GM12878 (cell line): ENCODE measurements at regions not wholly inside any gene's neighbourhood (a gene's known extent, or its start where the extent isn't known, plus 50 kb on each side); places are given as distances from the start of the nearest gene placed in this dataset.

Experiments used
- ATAC-seq: fragments of 200-7000 bp; cut with Tn5 transposase; 3 replicates; pipeline ENCODE4 v1.9.1; 2020; ENCODE audit warnings: mild to moderate bottlenecking, moderate library complexity
- BruUV-seq: library from RNA; stranded (reverse); fragments of 400-500 nt; replicated peaks from 2 replicates; lab custom pipeline; 2021; lab: Mats Ljungman, UMichigan
- CTCF ChIA-PET: fragments of 300-600 bp; sonication (Branson Sonifier 250); formaldehyde crosslinking; extraction: SDS; loops from one replicate; lab custom pipeline; 2021; ENCODE audit warnings: inconsistent platforms; lab: Yijun Ruan, JAX
- POLR2A ChIA-PET: fragments of 350-600 bp; formaldehyde crosslinking; extraction: SDS; loops from one replicate; lab custom pipeline; 2021; ENCODE audit warnings: inconsistent platforms; lab: Charles Lee
- RAD21 ChIA-PET: fragments of 300-600 bp; sonication (Branson Sonifier 250); formaldehyde crosslinking; loops from one replicate; lab custom pipeline; 2023; ENCODE audit warnings: antibody characterized with exemption; ENCODE audit not compliant: unreplicated experiment; lab: Charles Lee
- SMC1A ChIA-PET: fragments of 300-600 bp; sonication (Branson Sonifier 250); formaldehyde crosslinking; loops from one replicate; lab custom pipeline; 2023; ENCODE audit not compliant: unreplicated experiment, uncharacterized antibody; lab: Charles Lee
- DNase-seq: peaks from one replicate; pipeline ENCODE4 v3.0.0-alpha.2; 2011; ENCODE audit warnings: low read depth, low spot score
- FAIRE-seq: peaks from 3 replicates; lab custom pipeline; 2011; peaks lifted over from hg19 to GRCh38; lab: Jason Lieb, UNC
- H2AFZ ChIP-seq: 2 replicates; pipeline ENCODE4 v1.6.0; 2011; ENCODE audit warnings: low read depth, low read length, control low read depth; ENCODE audit not compliant: control insufficient read depth
- H3K27ac ChIP-seq: 2 replicates; pipeline ENCODE4 v1.5.1; 2011; ENCODE audit warnings: control low read depth; ENCODE audit not compliant: control insufficient read depth, insufficient read depth
- H3K27me3 ChIP-seq, 2 experiments: replicated peaks in 1 of 2; 2 replicates each; pipeline versions ENCODE4 v1.6.0 to v1.6.1; 2011; ENCODE audit warnings: low read length in 1 of 2; ENCODE audit not compliant: control insufficient read depth in 2 of 2, insufficient read depth in 2 of 2
- H3K36me3 ChIP-seq, 2 experiments: 2 replicates each; pipeline ENCODE4 v1.5.1; 2011; ENCODE audit warnings: low read length in 1 of 2; ENCODE audit not compliant: control insufficient read depth in 2 of 2, insufficient read depth in 2 of 2
- H3K4me1 ChIP-seq: 2 replicates; pipeline ENCODE4 v1.6.1; 2011; ENCODE audit warnings: mild to moderate bottlenecking, low read length, moderate library complexity, mixed read lengths; ENCODE audit not compliant: control insufficient read depth, insufficient read depth
- H3K4me2 ChIP-seq: 2 replicates; pipeline ENCODE4 v1.6.0; 2011; ENCODE audit warnings: control low read depth; ENCODE audit not compliant: control insufficient read depth, insufficient read depth
- H3K4me3 ChIP-seq: fragments of 200-600 bp; sonication (generic); 2 replicates; pipeline ENCODE4 v1.5.1; 2016
- H3K79me2 ChIP-seq: 2 replicates; pipeline ENCODE4 v1.6.0; 2011; ENCODE audit warnings: low read length; ENCODE audit not compliant: control insufficient read depth, insufficient read depth
- H3K9ac ChIP-seq: 2 replicates; pipeline ENCODE4 v1.8.0; 2011; ENCODE audit warnings: low read length, control low read depth, mixed read lengths; ENCODE audit not compliant: control insufficient read depth, insufficient read depth
- H3K9me3 ChIP-seq: replicated peaks from 3 replicates; pipeline ENCODE4 v1.5.1; 2011; ENCODE audit warnings: mild to moderate bottlenecking, low read length; ENCODE audit not compliant: control insufficient read depth, insufficient read depth
- H4K20me1 ChIP-seq: 2 replicates; pipeline ENCODE4 v1.6.0; 2011; ENCODE audit not compliant: control insufficient read depth, insufficient read depth
- FOXM1 ChIP-seq: IDR thresholded peaks from 2 replicates; pipeline ENCODE4 v1.6.1; 2012; ENCODE audit warnings: low read depth, mild to moderate bottlenecking, inconsistent platforms, low read length, moderate library complexity
- HCFC1 ChIP-seq: fragments of 150-350 bp; IDR thresholded peaks from 2 replicates; pipeline ENCODE4 v1.6.1; 2014; ENCODE audit warnings: low read length
- HDAC6 ChIP-seq: fragments of 200-600 bp; sonication (generic); IDR thresholded peaks from one replicate; pipeline ENCODE4 v1.8.0; 2017; ENCODE audit warnings: antibody characterized with exemption; ENCODE audit not compliant: unreplicated experiment
- IRF5 ChIP-seq: fragments of 450-650 bp; IDR thresholded peaks from 2 replicates; pipeline ENCODE4 v1.6.1; 2017; ENCODE audit warnings: borderline replicate concordance
- KLF5 ChIP-seq: fragments of 450-650 bp; IDR thresholded peaks from 2 replicates; pipeline ENCODE4 v1.6.1; 2014; ENCODE audit warnings: mild to moderate bottlenecking; ENCODE audit not compliant: partially characterized antibody
- POU2F2 ChIP-seq: IDR thresholded peaks from 3 replicates; pipeline ENCODE4 v1.6.1; 2011; ENCODE audit warnings: low read depth, mild to moderate bottlenecking, low read length, borderline replicate concordance
- RB1 ChIP-seq: fragments of 450-650 bp; formaldehyde crosslinking; IDR thresholded peaks from 2 replicates; pipeline ENCODE4 v1.6.1; 2017; ENCODE audit warnings: mild to moderate bottlenecking, borderline replicate concordance
- SIX5 ChIP-seq: IDR thresholded peaks from 2 replicates; pipeline ENCODE4 v1.6.1; 2011; ENCODE audit warnings: mild to moderate bottlenecking, low read depth, low read length, moderate library complexity; ENCODE audit not compliant: severe bottlenecking
- SREBF1 ChIP-seq: IDR thresholded peaks from 2 replicates; pipeline ENCODE4 v1.6.1; 2012; ENCODE audit warnings: mild to moderate bottlenecking, low read length
- TCF3 ChIP-seq: IDR thresholded peaks from 2 replicates; pipeline ENCODE4 v1.6.1; 2012; ENCODE audit warnings: low read depth, mild to moderate bottlenecking, low read length, borderline replicate concordance; ENCODE audit not compliant: insufficient read depth
- TCF7 ChIP-seq: IDR thresholded peaks from 2 replicates; pipeline ENCODE4 v1.6.1; 2014; ENCODE audit warnings: antibody characterized with exemption, borderline replicate concordance
- ZBED1 ChIP-seq: IDR thresholded peaks from 2 replicates; pipeline ENCODE4 v1.6.1; 2016; ENCODE audit warnings: borderline replicate concordance
- ZNF24 ChIP-seq: fragments of 450-650 bp; IDR thresholded peaks from 2 replicates; pipeline ENCODE4 v1.6.1; 2017; ENCODE audit warnings: antibody characterized with exemption, mild to moderate bottlenecking
- WGBS: methylation state at CpG from one replicate; pipeline ENCODE4 v1.1.6; 2016; ENCODE audit warnings: low lambda C conversion rate; ENCODE audit not compliant: insufficient replicate concordance, insufficient coverage; ENCODE audit errors: missing lambda C conversion rate; 5-methylcytosine and 5-hydroxymethylcytosine counted together
- in situ Hi-C: fragments of 300-500 bp; cut with MboI; formaldehyde crosslinking; loops from 9 replicates; pipeline ENCODE4 v1.14.3; 2018; ENCODE audit warnings: mixed read lengths
- intact Hi-C: fragments of 100-400 bp; cut with micrococcal nuclease; formaldehyde crosslinking; loops from one replicate; pipeline ENCODE4 v1.14.2; 2022; ENCODE audit not compliant: unreplicated experiment
- TF ChIP-seq, protein P1 (sequence below): IDR thresholded peaks from 2 replicates; pipeline ENCODE4 v1.6.1; 2011; ENCODE audit warnings: low read depth, low read length, improper control_type of control experiment, borderline replicate concordance
- TF ChIP-seq, protein P2 (sequence below): IDR thresholded peaks from 2 replicates; pipeline ENCODE4 v1.6.1; 2012; ENCODE audit warnings: low read depth, low read length, improper control_type of control experiment

DNA sequence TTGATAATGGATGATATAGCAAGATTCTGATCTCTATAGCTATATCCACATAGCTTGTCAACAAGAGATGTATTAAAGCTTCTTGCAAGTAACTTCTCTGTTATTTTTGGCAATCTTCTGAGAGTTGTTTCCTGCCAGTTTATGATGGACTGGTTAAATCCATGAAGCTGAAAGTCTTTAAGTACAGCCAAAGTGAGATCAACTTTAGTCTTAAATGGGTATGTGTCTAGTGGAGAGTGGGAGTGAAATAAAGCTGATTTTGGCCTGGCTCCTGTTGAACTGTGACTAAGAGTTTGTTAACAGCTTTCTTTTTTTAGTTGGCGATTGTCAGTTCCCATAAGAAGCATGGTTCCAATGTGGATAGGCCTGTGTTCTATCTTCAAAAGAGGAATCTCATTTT lies 350.9 kb upstream of the PCSK5 start (continued):
- TF ChIP-seq IRF5: no peak
- TF ChIP-seq ZNF24: no peak

GRCh38 chr9:75540185-75540584 lies 350.3 kb upstream of the PCSK5 start:
- intact Hi-C loops: no loop called here
- H3K9me3 ChIP-seq: no peaks in the 10 kb centered on the region
- RAD21 ChIA-PET: no interaction called here
- H3K36me3 ChIP-seq: no peaks in the 10 kb centered on the region
- no peak overlapping the region for H3K27ac ChIP-seq
- ATAC-seq: no peak
- no peak overlapping the region for H3K9ac ChIP-seq
- no peak overlapping the region for H3K4me3 ChIP-seq
- no peak for DNase-seq
- H3K27me3 ChIP-seq: no peaks in the 10 kb centered on the region
- 0% methylated on average over 1 of the region's 1 CpG for WGBS
- in situ Hi-C loops: no loop called here
- H3K4me2 ChIP-seq: no peak overlapping the region
- CTCF ChIA-PET: no interaction called here
- BruUV-seq: no TSS peak
- H3K79me2 ChIP-seq: no peaks in the 10 kb centered on the region
- SMC1A ChIA-PET: no interaction called here
- TF ChIP-seq FOXM1: no peak
- no peaks in the 10 kb centered on the region for H3K4me1 ChIP-seq
- no peak for FAIRE-seq
- no peak overlapping the region for H2AFZ ChIP-seq
- POLR2A ChIA-PET: no interaction called here
- H4K20me1 ChIP-seq: no peaks in the 10 kb centered on the region

GRCh38 chr9:75541734-75542133 lies 348.7 kb upstream of the PCSK5 start:
- H3K4me1 ChIP-seq: no peaks in the 10 kb centered on the region
- POLR2A ChIA-PET: no interaction called here
- ATAC-seq: no peak
- DNase-seq: no peak
- no peaks in the 10 kb centered on the region for H3K79me2 ChIP-seq
- in situ Hi-C loops (no loop called here), intact Hi-C loops (no loop called here)
- H3K27me3 ChIP-seq: no peaks in the 10 kb centered on the region
- no peak for FAIRE-seq
- no peak overlapping the region for H3K9ac ChIP-seq
- H3K36me3 ChIP-seq: no peaks in the 10 kb centered on the region
- WGBS: 0% methylated on average over 1 of the region's 1 CpG
- SMC1A ChIA-PET: no interaction called here
- H3K4me2 ChIP-seq: no peak overlapping the region
- no peaks in the 10 kb centered on the region for H4K20me1 ChIP-seq
- BruUV-seq: no TSS peak
- no peaks in the 10 kb centered on the region for H3K9me3 ChIP-seq
- H2AFZ ChIP-seq: no peak overlapping the region
- CTCF ChIA-PET: no interaction called here
- RAD21 ChIA-PET: no interaction called here
- no peak overlapping the region for H3K4me3 ChIP-seq
- no peak overlapping the region for H3K27ac ChIP-seq
- TF ChIP-seq TCF3 (no peak), HDAC6 (no peak), ZBED1 (no peak), POU2F2 (no peak), TCF7 (no peak), KLF5 (no peak), HCFC1 (no peak), SIX5 (no peak), SREBF1 (no peak), RB1 (no peak)
- TF ChIP-seq, protein P1, sequence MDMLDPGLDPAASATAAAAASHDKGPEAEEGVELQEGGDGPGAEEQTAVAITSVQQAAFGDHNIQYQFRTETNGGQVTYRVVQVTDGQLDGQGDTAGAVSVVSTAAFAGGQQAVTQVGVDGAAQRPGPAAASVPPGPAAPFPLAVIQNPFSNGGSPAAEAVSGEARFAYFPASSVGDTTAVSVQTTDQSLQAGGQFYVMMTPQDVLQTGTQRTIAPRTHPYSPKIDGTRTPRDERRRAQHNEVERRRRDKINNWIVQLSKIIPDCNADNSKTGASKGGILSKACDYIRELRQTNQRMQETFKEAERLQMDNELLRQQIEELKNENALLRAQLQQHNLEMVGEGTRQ: no peak
- TF ChIP-seq, protein P2, sequence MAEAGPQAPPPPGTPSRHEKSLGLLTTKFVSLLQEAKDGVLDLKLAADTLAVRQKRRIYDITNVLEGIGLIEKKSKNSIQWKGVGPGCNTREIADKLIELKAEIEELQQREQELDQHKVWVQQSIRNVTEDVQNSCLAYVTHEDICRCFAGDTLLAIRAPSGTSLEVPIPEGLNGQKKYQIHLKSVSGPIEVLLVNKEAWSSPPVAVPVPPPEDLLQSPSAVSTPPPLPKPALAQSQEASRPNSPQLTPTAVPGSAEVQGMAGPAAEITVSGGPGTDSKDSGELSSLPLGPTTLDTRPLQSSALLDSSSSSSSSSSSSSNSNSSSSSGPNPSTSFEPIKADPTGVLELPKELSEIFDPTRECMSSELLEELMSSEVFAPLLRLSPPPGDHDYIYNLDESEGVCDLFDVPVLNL: no peak
